HuH-7 (cell line): ENCODE measurements at regions not wholly inside any gene's neighbourhood (a gene's known extent, or its start where the extent isn't known, plus 50 kb on each side); places are given as distances from the start of the nearest gene placed in this dataset.
A peak's percentile ranks its signal among the peaks of the same experiment; 100 is the strongest.
"Not testable (repeated sequence)": the region's sequence is repeated elsewhere in the genome, so short reads cannot be mapped to it uniquely, and the experiment has no call there.

Experiments used
- DNase-seq: peaks from one replicate; pipeline ENCODE4 v3.0.0; 2011; ENCODE audit warnings: low spot score

GRCh38 chr18:57881818-57882413 lies 78.8 kb upstream of the ATP8B1 start:
- peak; percentile 40 for DNase-seq

DNA sequence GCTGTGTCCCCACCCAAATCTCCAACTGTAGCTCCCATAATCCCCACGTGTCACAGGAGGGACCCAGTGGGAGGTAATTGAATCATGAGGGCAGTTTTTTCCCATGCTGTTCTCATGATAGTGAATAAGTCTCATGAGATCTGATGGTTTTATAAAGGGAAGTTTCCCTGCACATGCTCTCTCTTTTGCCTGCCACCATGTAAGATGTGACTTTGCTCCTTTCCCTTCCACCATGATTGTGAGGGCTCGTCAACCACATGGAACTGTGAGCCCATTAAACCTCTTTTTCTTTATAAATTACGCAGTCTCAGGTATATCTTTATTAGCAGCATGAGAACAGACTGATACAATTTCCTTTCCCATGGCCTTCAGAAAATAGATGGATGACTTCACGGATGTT lies 76.8 kb upstream of the ATP8B1 start:
- not testable (repeated sequence) for DNase-seq

- no peak for DNase-seq
Measured at GRCh38 chr18:57869221-57869620, 66.1 kb upstream of the ATP8B1 start.

- DNase-seq, result no peak
Measured at GRCh38 chr18:57866355-57866754, 63.2 kb upstream of the ATP8B1 start.

DNA sequence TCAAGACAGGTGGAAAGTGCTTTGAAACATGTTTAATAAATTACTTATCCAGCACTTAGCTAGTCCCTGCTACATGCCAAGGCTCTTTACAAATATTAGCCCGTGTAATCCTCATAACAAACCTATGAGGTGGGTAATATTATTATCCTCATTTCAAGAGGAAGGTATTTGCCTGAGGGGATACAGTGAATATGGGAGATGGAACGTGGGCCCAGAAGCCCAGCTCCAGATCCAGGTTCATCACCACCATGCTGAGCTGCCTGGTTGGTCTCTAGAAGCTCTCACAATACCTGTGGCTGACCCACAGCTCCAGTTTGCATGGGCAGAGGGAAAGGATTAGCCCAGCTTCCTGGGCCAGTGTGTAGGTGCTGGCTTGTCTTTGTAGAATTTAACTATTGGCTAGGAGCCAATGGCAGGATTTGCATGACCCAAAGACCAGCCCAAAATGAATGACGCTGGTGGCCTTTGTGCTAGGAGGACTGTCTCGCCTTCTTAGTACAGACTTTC lies 61.6 kb upstream of the ATP8B1 start:
- no peak for DNase-seq

DNA sequence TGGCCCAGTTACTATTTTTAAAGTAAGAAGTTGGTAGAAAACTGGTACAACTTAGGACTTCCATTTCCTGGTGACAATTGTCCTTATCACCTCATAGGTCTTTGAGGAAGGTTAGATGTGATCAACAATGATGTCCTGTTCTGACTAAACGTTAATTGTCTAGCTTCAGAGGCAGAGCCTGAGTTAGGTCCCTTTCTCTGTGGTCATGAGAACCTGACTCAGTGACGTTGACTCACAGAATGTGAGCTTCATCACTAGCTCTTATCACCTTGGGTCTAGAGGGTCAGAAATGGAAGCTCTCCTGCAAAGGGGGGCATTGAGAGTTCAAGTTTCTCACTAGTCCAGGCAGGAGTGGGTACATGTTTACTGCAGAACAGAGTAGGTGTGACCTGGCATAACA lies 60.6 kb upstream of the ATP8B1 start:
- no peak for DNase-seq

DNA sequence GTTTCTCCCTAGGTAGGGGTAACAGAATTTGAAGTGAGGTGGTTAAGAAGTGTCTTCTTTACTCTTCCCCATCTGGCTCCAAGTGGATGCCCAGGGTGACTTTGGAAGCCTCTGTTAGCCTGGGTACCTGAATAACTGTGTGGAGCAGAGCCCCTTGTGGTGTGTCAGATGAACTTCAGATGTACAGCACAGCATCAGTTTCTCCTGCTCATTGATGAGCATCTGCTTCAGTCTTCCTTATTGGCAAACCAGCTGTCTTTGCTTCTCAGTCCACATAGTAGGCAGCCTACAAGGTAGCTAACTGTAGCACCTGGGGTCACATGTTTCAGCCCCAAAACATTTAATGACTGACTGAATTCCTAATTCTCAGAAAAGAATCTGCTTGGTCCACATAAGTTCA lies 56.2 kb upstream of the ATP8B1 start:
- peak; percentile 19 for DNase-seq

GRCh38 chr18:57856557-57857280 lies 53.6 kb upstream of the ATP8B1 start:
- DNase-seq, result no peak

GRCh38 chr18:57856128-57856527 lies 53.0 kb upstream of the ATP8B1 start:
- DNase-seq, result no peak

- DNase-seq, result no peak
Measured at GRCh38 chr18:57855551-57855950, 52.4 kb upstream of the ATP8B1 start.

DNA sequence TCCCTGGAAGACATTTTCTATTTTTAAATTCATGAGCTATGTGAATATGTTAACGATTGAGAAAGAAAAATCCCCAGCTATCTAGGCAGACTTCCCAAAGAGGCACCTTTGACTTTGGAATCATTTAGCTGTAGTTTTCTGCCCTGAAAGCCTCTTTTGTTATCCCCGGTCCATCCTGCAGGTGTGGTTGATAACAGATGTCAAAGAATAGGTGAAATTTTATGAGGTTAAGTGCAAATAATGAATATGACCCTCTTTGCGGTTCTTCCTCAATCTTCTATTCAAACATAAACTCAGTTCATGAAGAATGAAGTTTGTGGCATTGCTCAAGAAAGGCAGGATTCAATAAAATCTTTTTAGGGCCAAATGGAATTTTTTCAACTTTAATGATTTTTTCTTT lies 51.6 kb upstream of the ATP8B1 start:
- peak; percentile 33 for DNase-seq

GRCh38 chr18:57853864-57854263 lies 50.7 kb upstream of the ATP8B1 start:
- no peak for DNase-seq

DNA sequence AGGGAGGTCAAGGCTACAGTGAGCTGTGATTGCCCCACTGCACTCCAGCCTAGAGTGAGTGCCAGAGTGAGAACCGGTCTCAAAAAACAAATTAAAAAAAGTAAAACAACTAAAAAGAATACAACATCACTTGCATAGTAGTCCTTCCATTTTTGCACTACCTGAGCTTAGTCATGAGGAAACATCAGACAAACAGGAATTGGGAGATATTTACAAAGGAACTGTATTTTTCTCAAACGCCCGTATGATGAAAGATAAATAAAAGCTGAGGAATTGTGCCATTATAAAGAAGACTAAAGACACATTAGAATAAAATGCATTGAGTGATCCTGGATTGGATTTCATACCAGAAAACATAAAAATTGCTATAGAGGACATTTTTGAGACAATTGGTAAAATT lies 50.0 kb upstream of the ATP8B1 start:
- no peak for DNase-seq
